Smooth muscle cell (in vitro differentiated cells): ENCODE measurements at regions not wholly inside any gene's neighbourhood (a gene's known extent, or its start where the extent isn't known, plus 50 kb on each side); places are given as distances from the start of the nearest gene placed in this dataset.

Experiments
- DNase-seq: peaks from one replicate; lab custom pipeline; 2025; ENCODE audit not compliant: unreplicated experiment; lab: John Stamatoyannopoulos, UW
- H2AFZ ChIP-seq: fragments of 200-600 bp; sonication (generic); 2 replicates; pipeline ENCODE4 v1.6.0; 2016; ENCODE audit warnings: antibody characterized with exemption, low read depth, mild to moderate bottlenecking
- H3F3A ChIP-seq: fragments of 200-600 bp; sonication (generic); 2 replicates; pipeline ENCODE4 v1.6.0; 2017; ENCODE audit warnings: antibody characterized with exemption, low read depth
- H3K27ac ChIP-seq: fragments of 200-600 bp; sonication (generic); 2 replicates; pipeline ENCODE4 v1.5.1; 2016; ENCODE audit warnings: low read depth, mild to moderate bottlenecking
- H3K27me3 ChIP-seq: fragments of 200-600 bp; sonication (generic); 2 replicates; pipeline ENCODE4 v1.6.1; 2016; ENCODE audit warnings: low read depth, mild to moderate bottlenecking
- H3K36me3 ChIP-seq: fragments of 200-600 bp; sonication (generic); 2 replicates; pipeline ENCODE4 v1.5.1; 2016; ENCODE audit warnings: low read depth
- H3K4me1 ChIP-seq: fragments of 200-600 bp; sonication (generic); 2 replicates; pipeline ENCODE4 v1.5.1; 2016; ENCODE audit warnings: low read depth
- H3K4me2 ChIP-seq: fragments of 200-600 bp; sonication (generic); 2 replicates; pipeline ENCODE4 v1.6.0; 2016; ENCODE audit warnings: mild to moderate bottlenecking
- H3K4me3 ChIP-seq: fragments of 200-600 bp; sonication (generic); 2 replicates; pipeline ENCODE4 v1.5.1; 2016; ENCODE audit warnings: mild to moderate bottlenecking
- H3K79me2 ChIP-seq: fragments of 200-600 bp; sonication (generic); 2 replicates; pipeline ENCODE4 v1.6.0; 2016; ENCODE audit warnings: low read depth, mild to moderate bottlenecking
- H3K9ac ChIP-seq: fragments of 200-600 bp; sonication (generic); 2 replicates; pipeline ENCODE4 v1.6.0; 2016; ENCODE audit warnings: low read depth
- H3K9me3 ChIP-seq: fragments of 200-600 bp; sonication (generic); replicated peaks from 2 replicates; pipeline ENCODE4 v1.5.1; 2016; ENCODE audit warnings: low read depth
- H4K20me1 ChIP-seq: fragments of 200-600 bp; sonication (generic); 2 replicates; pipeline ENCODE4 v1.6.0; 2016; ENCODE audit warnings: low read depth
- WGBS: methylation state at CpG from one replicate; pipeline ENCODE4 v1.1.7; 2016; ENCODE audit warnings: low lambda C conversion rate; 5-methylcytosine and 5-hydroxymethylcytosine counted together
- TF ChIP-seq, protein P1 (sequence below): fragments of 200-600 bp; sonication (generic); IDR thresholded peaks from 2 replicates; pipeline ENCODE4 v1.5.1; 2017; ENCODE audit warnings: borderline replicate concordance, mild to moderate bottlenecking, antibody characterized with exemption; ENCODE audit not compliant: insufficient read depth, poor library complexity, severe bottlenecking

DNA sequence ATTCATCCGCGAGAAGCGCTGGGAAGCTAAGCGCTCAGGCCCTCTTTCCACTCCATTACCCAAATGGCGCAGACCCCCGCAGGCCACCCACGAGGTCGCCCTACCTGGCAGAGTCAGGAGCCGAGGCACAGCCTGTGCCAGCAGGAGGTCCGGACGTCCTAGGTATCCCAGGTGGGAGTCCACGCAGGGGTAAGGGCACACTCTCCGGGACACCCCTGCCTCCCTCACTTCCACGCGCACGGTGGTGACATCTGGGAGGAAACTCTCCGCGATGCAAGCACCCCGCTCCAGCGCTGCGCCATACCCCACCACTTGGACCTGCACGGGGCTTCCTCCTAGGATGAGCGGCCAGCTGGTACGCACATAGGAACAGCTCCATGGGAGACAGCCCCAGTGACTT is 95.1 kb upstream of the ARHGEF7 start:
- H3K27me3 ChIP-seq: no peaks in the 10 kb centered on the region
- no peaks in the 10 kb centered on the region for H3F3A ChIP-seq
- no peaks in the 10 kb centered on the region for H4K20me1 ChIP-seq
- WGBS: 88% methylated on average over 21 of the region's 24 CpGs
- DNase-seq: no peak
- no peak overlapping the region for H2AFZ ChIP-seq
- peaks cover 11% of the 10 kb centered on the region for H3K9me3 ChIP-seq
- H3K4me1 ChIP-seq: no peaks in the 10 kb centered on the region
- H3K4me2 ChIP-seq: no peak overlapping the region
- TF ChIP-seq, protein P1, sequence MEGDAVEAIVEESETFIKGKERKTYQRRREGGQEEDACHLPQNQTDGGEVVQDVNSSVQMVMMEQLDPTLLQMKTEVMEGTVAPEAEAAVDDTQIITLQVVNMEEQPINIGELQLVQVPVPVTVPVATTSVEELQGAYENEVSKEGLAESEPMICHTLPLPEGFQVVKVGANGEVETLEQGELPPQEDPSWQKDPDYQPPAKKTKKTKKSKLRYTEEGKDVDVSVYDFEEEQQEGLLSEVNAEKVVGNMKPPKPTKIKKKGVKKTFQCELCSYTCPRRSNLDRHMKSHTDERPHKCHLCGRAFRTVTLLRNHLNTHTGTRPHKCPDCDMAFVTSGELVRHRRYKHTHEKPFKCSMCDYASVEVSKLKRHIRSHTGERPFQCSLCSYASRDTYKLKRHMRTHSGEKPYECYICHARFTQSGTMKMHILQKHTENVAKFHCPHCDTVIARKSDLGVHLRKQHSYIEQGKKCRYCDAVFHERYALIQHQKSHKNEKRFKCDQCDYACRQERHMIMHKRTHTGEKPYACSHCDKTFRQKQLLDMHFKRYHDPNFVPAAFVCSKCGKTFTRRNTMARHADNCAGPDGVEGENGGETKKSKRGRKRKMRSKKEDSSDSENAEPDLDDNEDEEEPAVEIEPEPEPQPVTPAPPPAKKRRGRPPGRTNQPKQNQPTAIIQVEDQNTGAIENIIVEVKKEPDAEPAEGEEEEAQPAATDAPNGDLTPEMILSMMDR: no peak
- no peak overlapping the region for H3K9ac ChIP-seq
- no peaks in the 10 kb centered on the region for H3K79me2 ChIP-seq
- H3K4me3 ChIP-seq: no peak overlapping the region
- H3K27ac ChIP-seq: no peak overlapping the region
- H3K36me3 ChIP-seq: no peaks in the 10 kb centered on the region

DNA sequence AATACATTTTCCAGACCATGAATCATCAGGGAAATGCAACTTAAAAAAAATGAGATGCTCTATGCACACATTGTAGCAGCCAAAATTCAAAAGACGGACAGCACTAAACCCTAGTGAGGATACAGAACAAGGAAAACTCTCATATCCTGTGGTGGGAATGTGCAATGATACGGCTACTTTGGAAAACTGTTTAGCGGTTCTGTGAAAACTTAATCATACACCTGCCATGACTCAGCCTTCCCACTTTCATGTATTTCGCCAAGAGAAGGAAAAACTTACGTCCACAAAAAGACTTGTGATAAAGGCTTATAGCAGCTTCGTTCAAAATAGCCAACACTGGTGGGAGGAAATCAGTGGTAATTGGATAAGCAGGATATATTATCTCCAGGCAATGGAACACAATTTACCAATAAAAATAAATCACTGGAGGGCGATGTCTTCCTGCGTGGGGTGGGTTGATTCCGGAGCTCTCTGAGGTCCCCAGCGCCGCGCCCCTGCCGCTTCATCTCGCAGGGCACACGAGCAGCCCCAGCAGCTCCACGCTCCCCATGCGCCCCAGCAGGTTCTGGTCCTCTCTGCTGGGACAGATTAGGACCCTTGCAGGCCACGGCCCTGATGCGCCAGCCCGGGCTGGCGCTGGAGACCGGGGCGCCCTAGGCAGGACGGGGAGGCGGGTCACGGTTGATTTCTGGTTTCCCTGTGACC is 97.2 kb upstream of the ARHGEF7 start:
- Histone ChIP-seq H3K9ac (no peak overlapping the region), H3K79me2 (no peaks in the 10 kb centered on the region), H3K27ac (no peak overlapping the region), H3K9me3 (peaks cover 11% of the 10 kb centered on the region), H2AFZ (no peak overlapping the region), H3K4me1 (no peaks in the 10 kb centered on the region), H3K4me2 (no peak overlapping the region), H4K20me1 (no peaks in the 10 kb centered on the region), H3K27me3 (no peaks in the 10 kb centered on the region), H3K36me3 (no peaks in the 10 kb centered on the region), H3F3A (no peaks in the 10 kb centered on the region), H3K4me3 (no peak overlapping the region)
- TF ChIP-seq, protein P1: no peak
- DNase-seq: no peak
- 94% methylated on average over 26 of the region's 26 CpGs for WGBS

DNA sequence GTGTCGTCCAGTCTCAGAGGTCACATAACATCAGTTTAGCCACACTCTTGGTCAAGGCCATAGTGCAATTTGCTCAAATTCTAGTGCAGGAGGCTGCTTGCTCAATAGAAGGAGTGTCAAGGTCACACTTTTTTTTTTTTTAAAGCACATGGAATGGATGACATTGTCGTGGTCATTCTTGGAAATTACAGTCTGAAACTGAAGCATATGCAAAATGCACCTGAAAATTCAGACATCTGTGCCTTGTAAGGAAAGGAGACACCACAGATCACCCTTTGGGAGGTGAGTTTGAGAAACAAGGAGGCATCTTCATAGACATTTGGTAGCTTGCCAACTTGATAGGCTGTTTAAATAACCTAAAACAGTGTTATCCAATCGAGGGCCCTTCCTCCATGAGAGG is 98.3 kb upstream of the ANKRD10 start:
- DNase-seq: no peak
- no peaks in the 10 kb centered on the region for H3K9me3 ChIP-seq
- H3K79me2 ChIP-seq: no peaks in the 10 kb centered on the region
- no peaks in the 10 kb centered on the region for H4K20me1 ChIP-seq
- no peak overlapping the region for H3K4me2 ChIP-seq
- no peak overlapping the region for H3K27ac ChIP-seq
- H3K4me1 ChIP-seq: no peaks in the 10 kb centered on the region
- no peaks in the 10 kb centered on the region for H3K36me3 ChIP-seq
- H3F3A ChIP-seq: no peaks in the 10 kb centered on the region
- H2AFZ ChIP-seq: no peak overlapping the region
- 78% methylated on average over 3 of the region's 3 CpGs for WGBS
- no peak overlapping the region for H3K9ac ChIP-seq
- no peak overlapping the region for H3K4me3 ChIP-seq
- TF ChIP-seq, protein P1: no peak
- H3K27me3 ChIP-seq: no peaks in the 10 kb centered on the region

DNA sequence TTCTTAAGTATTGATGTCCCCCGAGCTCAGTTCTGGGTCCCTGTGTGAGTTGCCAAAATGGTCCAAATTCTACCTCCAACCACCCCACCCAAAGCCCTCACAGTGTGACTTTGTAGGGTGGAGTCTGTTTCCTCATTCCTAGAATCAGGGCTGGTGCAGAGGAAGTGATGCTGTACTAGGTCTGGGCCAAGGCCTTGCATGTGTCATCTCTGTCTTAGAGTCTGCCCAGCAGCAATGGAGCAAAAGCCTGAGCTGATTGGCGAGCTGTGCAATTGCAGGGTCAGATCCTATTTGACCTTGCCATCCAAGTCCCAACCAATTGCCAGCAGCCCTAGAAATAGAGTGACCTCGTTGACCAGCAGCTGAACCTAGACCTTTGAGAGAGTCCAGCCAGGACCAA is 97.0 kb upstream of the ANKRD10 start:
- 79% methylated on average over 3 of the region's 3 CpGs for WGBS
- Histone ChIP-seq H3K9me3 (no peaks in the 10 kb centered on the region), H3K4me1 (no peaks in the 10 kb centered on the region), H2AFZ (no peak overlapping the region), H3K36me3 (no peaks in the 10 kb centered on the region), H3K27me3 (no peaks in the 10 kb centered on the region), H3K9ac (no peak overlapping the region), H3K4me2 (no peak overlapping the region), H3K79me2 (no peaks in the 10 kb centered on the region), H3K27ac (no peak overlapping the region), H3K4me3 (no peak overlapping the region), H3F3A (peaks cover 8% of the 10 kb centered on the region), H4K20me1 (no peaks in the 10 kb centered on the region)
- DNase-seq: no peak
- TF ChIP-seq, protein P1: no peak
